ENCODE measurements at regions not wholly inside any gene's neighbourhood (a gene's known extent, or its start where the extent isn't known, plus 50 kb on each side); places are given as distances from the start of the nearest gene placed in this dataset.

DNA sequence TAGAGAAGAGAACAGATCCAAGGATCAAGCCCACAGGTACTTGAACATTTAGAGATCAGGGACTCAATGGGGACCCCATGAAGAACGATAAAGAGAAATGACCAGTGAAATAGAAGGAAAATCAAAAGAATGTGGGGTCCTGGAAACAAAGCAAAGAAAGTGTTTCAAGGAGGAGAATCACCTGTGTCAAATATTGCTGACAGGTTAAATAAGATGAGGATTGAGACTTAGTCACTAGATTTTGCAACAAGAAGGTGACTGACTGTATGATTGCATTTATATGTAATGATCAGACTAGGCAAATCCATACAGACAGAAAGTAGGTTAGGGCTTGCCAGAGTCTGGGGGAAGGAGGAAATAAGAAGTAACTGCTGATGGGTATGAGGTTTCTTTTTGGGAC, 254.9 kb upstream of the NPY start:
- Histone ChIP-seq H3K9me3 (ENCODE audit: insufficient read depth, low read length) (no peaks in the 10 kb centered on the region), H3K4me1 (ENCODE audit: low read length) (no peaks in the 10 kb centered on the region), H3K27ac (ENCODE audit: low read length) (no peak overlapping the region), H3K4me2 (ENCODE audit: low read length) (no peak overlapping the region), H3K79me2 (ENCODE audit: low read length) (no peaks in the 10 kb centered on the region), H4K20me1 (ENCODE audit: insufficient read depth, low read length) (no peaks in the 10 kb centered on the region), H2AFZ (ENCODE audit: low read depth, low read length) (no peak overlapping the region), H3K36me3 (replicated peaks; ENCODE audit: low read depth, low read length) (no peaks in the 10 kb centered on the region), H3K9ac (ENCODE audit: low read length) (no peak overlapping the region), H3K4me3 (ENCODE audit: low read length) (no peak overlapping the region), H3K27me3 (ENCODE audit: low read depth, low read length) (no peaks in the 10 kb centered on the region)
- no peak for TF ChIP-seq EZH2phosphoT487 (IDR thresholded peaks at IDR 0.05; ENCODE audit: low read depth)
- TF ChIP-seq, protein P1, sequence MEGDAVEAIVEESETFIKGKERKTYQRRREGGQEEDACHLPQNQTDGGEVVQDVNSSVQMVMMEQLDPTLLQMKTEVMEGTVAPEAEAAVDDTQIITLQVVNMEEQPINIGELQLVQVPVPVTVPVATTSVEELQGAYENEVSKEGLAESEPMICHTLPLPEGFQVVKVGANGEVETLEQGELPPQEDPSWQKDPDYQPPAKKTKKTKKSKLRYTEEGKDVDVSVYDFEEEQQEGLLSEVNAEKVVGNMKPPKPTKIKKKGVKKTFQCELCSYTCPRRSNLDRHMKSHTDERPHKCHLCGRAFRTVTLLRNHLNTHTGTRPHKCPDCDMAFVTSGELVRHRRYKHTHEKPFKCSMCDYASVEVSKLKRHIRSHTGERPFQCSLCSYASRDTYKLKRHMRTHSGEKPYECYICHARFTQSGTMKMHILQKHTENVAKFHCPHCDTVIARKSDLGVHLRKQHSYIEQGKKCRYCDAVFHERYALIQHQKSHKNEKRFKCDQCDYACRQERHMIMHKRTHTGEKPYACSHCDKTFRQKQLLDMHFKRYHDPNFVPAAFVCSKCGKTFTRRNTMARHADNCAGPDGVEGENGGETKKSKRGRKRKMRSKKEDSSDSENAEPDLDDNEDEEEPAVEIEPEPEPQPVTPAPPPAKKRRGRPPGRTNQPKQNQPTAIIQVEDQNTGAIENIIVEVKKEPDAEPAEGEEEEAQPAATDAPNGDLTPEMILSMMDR (IDR thresholded peaks at IDR 0.05; ENCODE audit: low read depth, low read length): no peak

DNA sequence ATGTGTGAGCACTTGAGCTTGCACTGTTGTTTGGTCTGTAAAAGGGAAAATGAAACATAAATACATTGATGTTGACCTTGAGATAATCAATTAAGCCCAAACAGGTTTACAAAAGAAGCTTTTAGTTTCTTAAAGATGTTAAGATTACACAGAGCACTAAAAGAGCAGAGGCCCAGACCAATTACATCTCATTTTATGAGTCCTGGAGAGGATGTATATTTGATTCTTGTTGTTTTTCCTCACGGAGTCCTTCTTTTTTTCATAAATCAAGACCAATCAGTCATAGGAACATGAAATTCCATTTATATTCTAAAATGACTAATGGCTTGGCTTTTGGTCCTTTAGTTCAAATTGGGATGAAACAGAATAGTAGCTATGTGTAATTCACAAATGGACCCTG, 249.7 kb upstream of the NPY start:
- H3K79me2 ChIP-seq (ENCODE audit: low read length): no peaks in the 10 kb centered on the region
- H3K9ac ChIP-seq (ENCODE audit: low read length): no peak overlapping the region
- no peak overlapping the region for H3K27ac ChIP-seq (ENCODE audit: low read length)
- H2AFZ ChIP-seq (ENCODE audit: low read depth, low read length): no peak overlapping the region
- no peak overlapping the region for H3K4me3 ChIP-seq (ENCODE audit: low read length)
- H3K4me1 ChIP-seq (ENCODE audit: low read length): no peaks in the 10 kb centered on the region
- H3K9me3 ChIP-seq (ENCODE audit: insufficient read depth, low read length): no peaks in the 10 kb centered on the region
- H3K27me3 ChIP-seq (ENCODE audit: low read depth, low read length): no peaks in the 10 kb centered on the region
- H3K36me3 ChIP-seq (replicated peaks; ENCODE audit: low read depth, low read length): no peaks in the 10 kb centered on the region
- no peaks in the 10 kb centered on the region for H4K20me1 ChIP-seq (ENCODE audit: insufficient read depth, low read length)
- no peak overlapping the region for H3K4me2 ChIP-seq (ENCODE audit: low read length)
- no peak for TF ChIP-seq EZH2phosphoT487 (IDR thresholded peaks at IDR 0.05; ENCODE audit: low read depth)
- TF ChIP-seq, protein P1 (IDR thresholded peaks at IDR 0.05; ENCODE audit: low read depth, low read length): no peak

DNA sequence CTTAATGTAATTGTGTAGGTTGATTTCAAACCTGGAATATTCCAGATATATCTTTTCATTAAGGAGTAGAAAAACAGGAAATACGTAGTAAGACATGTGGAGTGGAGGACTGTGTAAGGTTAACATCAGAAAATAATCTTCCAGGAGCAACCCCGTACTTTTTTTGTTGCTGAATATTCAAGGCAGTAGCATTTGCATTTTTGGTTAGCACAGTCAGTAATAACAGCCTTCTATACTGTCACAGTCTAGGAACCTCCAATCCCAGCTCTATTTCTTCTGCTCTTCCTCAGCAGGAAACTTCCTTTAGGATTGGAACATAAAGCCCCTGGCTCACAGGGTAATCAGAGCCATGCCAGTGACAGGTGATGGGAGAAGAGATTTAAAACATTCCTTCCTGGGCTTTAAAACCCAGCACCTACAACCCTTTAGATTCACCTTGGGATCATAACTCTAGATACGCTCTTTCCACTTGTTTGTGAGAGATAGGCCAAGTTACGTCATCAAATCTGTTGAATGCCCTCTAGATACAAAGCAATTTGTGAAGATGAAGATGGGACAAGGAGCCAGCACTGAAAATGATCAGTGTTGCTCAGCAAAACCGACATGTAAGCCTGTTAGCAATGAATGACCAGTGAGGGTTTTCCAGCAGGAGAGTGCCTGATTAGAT, 248.5 kb upstream of the NPY start:
- no peaks in the 10 kb centered on the region for H3K4me1 ChIP-seq (ENCODE audit: low read length)
- TF ChIP-seq EZH2phosphoT487 (IDR thresholded peaks at IDR 0.05; ENCODE audit: low read depth): no peak
- TF ChIP-seq, protein P1 (IDR thresholded peaks at IDR 0.05; ENCODE audit: low read depth, low read length): no peak
- no peaks in the 10 kb centered on the region for H3K27me3 ChIP-seq (ENCODE audit: low read depth, low read length)
- H3K4me3 ChIP-seq (ENCODE audit: low read length): no peak overlapping the region
- H3K4me2 ChIP-seq (ENCODE audit: low read length): 0 out of 2 replicates have a peak overlapping the region, but pooled peaks have one; percentile 18
- H3K36me3 ChIP-seq (replicated peaks; ENCODE audit: low read depth, low read length): no peaks in the 10 kb centered on the region
- H3K27ac ChIP-seq (ENCODE audit: low read length): no peak overlapping the region
- no peaks in the 10 kb centered on the region for H3K79me2 ChIP-seq (ENCODE audit: low read length)
- H4K20me1 ChIP-seq (ENCODE audit: insufficient read depth, low read length): no peaks in the 10 kb centered on the region
- no peak overlapping the region for H3K9ac ChIP-seq (ENCODE audit: low read length)
- H2AFZ ChIP-seq (ENCODE audit: low read depth, low read length): 0 out of 2 replicates have a peak overlapping the region, but pooled peaks have one; percentile 69
- H3K9me3 ChIP-seq (ENCODE audit: insufficient read depth, low read length): no peaks in the 10 kb centered on the region

DNA sequence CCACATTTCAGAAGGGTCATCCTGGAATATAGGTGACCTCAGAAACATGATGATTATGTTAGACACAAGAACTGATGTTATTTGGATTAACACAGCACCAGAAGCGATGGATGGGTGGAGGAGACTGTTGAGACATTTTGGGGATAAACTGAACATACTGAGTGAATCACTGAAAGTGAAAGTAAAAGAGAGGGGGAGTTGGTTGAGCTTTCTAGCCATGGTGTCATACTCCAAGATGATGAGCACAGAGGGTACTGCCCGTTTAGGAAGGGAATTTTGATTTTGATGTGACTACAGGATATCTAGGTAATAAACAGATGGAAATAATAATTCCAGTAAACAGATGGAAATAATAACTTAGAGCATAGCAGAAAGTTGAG, 248.0 kb upstream of the NPY start:
- TF ChIP-seq, protein P1 (IDR thresholded peaks at IDR 0.05; ENCODE audit: low read depth, low read length): no peak
- no peak for TF ChIP-seq EZH2phosphoT487 (IDR thresholded peaks at IDR 0.05; ENCODE audit: low read depth)
- 0 out of 2 replicates have a peak overlapping the region, but pooled peaks have one; percentile 69 for H2AFZ ChIP-seq (ENCODE audit: low read depth, low read length)
- H3K4me1 ChIP-seq (ENCODE audit: low read length): no peaks in the 10 kb centered on the region
- H4K20me1 ChIP-seq (ENCODE audit: insufficient read depth, low read length): no peaks in the 10 kb centered on the region
- no peak overlapping the region for H3K9ac ChIP-seq (ENCODE audit: low read length)
- H3K79me2 ChIP-seq (ENCODE audit: low read length): no peaks in the 10 kb centered on the region
- H3K4me3 ChIP-seq (ENCODE audit: low read length): no peak overlapping the region
- H3K36me3 ChIP-seq (replicated peaks; ENCODE audit: low read depth, low read length): no peaks in the 10 kb centered on the region
- H3K4me2 ChIP-seq (ENCODE audit: low read length): 0 out of 2 replicates have a peak overlapping the region, but pooled peaks have one; percentile 18
- H3K27ac ChIP-seq (ENCODE audit: low read length): no peak overlapping the region
- H3K9me3 ChIP-seq (ENCODE audit: insufficient read depth, low read length): no peaks in the 10 kb centered on the region
- no peaks in the 10 kb centered on the region for H3K27me3 ChIP-seq (ENCODE audit: low read depth, low read length)
